Tibial artery (tissue), 4 donors: ENCODE measurements at regions not wholly inside any gene's neighbourhood (a gene's known extent, or its start where the extent isn't known, plus 50 kb on each side); places are given as distances from the start of the nearest gene placed in this dataset.
A peak's percentile ranks its signal among the peaks of the same experiment; 100 is the strongest.

Experiments
- DNase-seq, 2 donors: peaks; one replicate each; pipeline ENCODE4 v3.0.0-alpha.2; 2019
- H3K27ac ChIP-seq, 2 donors: fragments of 200-600 bp; sonication (generic) in 1 of 2; 1 replicate in 1 of 2; 2 replicates in 1 of 2; pipeline ENCODE4 v1.5.1; 2018 to 2019; ENCODE audit warnings: mild to moderate bottlenecking in 1 of 2
- H3K27me3 ChIP-seq, 2 donors: fragments of 200-600 bp; sonication (generic) in 1 of 2; one replicate each; pipeline versions ENCODE4 v1.5.1 to v1.6.0; 2016 to 2019
- H3K36me3 ChIP-seq, 3 donors: fragments of 200-600 bp; sonication (generic) in 2 of 3; one replicate each; pipeline ENCODE4 v1.5.1; 2016 to 2019; ENCODE audit warnings: mild to moderate bottlenecking in 2 of 3
- H3K4me1 ChIP-seq, 4 donors: fragments of 200-600 bp; sonication (generic) in 2 of 4; 1 replicate in 3 of 4; 2 replicates in 1 of 4; pipeline ENCODE4 v1.5.1; 2016 to 2019
- H3K4me3 ChIP-seq, 2 donors: fragments of 200-600 bp; sonication (generic) in 1 of 2; 1 replicate in 1 of 2; 2 replicates in 1 of 2; pipeline ENCODE4 v1.5.1; 2018 to 2019; ENCODE audit warnings: mild to moderate bottlenecking in 2 of 2
- H3K9me3 ChIP-seq, 3 donors: fragments of 200-600 bp; sonication (generic) in 1 of 3; one replicate each; pipeline ENCODE4 v1.5.1; 2016 to 2019
- intact Hi-C: fragments of 100-400 bp; cut with DNase I; formaldehyde crosslinking; loops from one replicate; pipeline ENCODE4 v1.15.0; 2023; ENCODE audit warnings: low total_unique reads
- TF ChIP-seq, protein P1 (sequence below), 2 experiments: fragments of 200-600 bp in 1 of 2; fragments of 450-650 bp in 1 of 2; IDR thresholded peaks; one replicate each; pipeline ENCODE4 v1.5.1; 2017 to 2019; ENCODE audit warnings: antibody characterized with exemption in 2 of 2, mild to moderate bottlenecking in 1 of 2, moderate library complexity in 1 of 2

DNA sequence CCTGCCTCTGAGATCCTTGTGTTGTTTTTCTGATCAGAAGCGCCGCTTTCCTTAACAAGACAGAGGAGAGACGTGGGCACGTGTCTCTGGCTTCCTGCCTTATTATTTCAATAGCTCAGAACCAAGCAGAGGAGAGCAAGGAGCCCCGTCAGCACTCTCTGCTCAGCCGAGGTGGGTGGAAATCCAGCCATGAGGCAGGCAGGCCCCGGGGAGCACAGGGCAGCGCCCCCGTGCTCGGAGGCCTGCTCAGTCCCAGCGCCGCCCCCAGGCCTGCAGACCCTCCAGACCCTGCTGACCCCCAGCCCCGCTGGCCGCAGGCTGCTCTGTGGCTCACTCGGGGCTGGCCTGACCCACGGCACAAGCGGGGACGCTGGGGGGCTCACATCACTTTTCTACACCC is 162.8 kb downstream of the BRD1 start:
- peak in 1 of 2 donors; percentile 52 for DNase-seq
- H3K36me3 ChIP-seq = no peaks in the 10 kb centered on the region
- H3K27me3 ChIP-seq = peaks cover 0 to 65% of the 10 kb centered on the region in 2 donors
- H3K27ac ChIP-seq = no peak overlapping the region
- no peaks in the 10 kb centered on the region for H3K4me1 ChIP-seq
- H3K9me3 ChIP-seq = no peaks in the 10 kb centered on the region
- TF ChIP-seq, protein P1, sequence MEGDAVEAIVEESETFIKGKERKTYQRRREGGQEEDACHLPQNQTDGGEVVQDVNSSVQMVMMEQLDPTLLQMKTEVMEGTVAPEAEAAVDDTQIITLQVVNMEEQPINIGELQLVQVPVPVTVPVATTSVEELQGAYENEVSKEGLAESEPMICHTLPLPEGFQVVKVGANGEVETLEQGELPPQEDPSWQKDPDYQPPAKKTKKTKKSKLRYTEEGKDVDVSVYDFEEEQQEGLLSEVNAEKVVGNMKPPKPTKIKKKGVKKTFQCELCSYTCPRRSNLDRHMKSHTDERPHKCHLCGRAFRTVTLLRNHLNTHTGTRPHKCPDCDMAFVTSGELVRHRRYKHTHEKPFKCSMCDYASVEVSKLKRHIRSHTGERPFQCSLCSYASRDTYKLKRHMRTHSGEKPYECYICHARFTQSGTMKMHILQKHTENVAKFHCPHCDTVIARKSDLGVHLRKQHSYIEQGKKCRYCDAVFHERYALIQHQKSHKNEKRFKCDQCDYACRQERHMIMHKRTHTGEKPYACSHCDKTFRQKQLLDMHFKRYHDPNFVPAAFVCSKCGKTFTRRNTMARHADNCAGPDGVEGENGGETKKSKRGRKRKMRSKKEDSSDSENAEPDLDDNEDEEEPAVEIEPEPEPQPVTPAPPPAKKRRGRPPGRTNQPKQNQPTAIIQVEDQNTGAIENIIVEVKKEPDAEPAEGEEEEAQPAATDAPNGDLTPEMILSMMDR (IDR thresholded peaks at IDR 0.05) = no peak
- intact Hi-C loops = no loop called here
- no peak overlapping the region for H3K4me3 ChIP-seq

GRCh38 chr22:49664371-49664881 is 163.2 kb downstream of the BRD1 start:
- H3K36me3 ChIP-seq = no peaks in the 10 kb centered on the region
- intact Hi-C loops = no loop called here
- H3K9me3 ChIP-seq = no peaks in the 10 kb centered on the region
- peak in 1 of 2 donors; percentile 47 for DNase-seq
- TF ChIP-seq, protein P1 (IDR thresholded peaks at IDR 0.05) = no peak
- H3K4me3 ChIP-seq = no peak overlapping the region
- H3K27me3 ChIP-seq = peaks cover 0 to 63% of the 10 kb centered on the region in 2 donors
- no peaks in the 10 kb centered on the region for H3K4me1 ChIP-seq
- H3K27ac ChIP-seq = no peak overlapping the region

- H3K4me3 ChIP-seq = no peak overlapping the region
- H3K36me3 ChIP-seq = no peaks in the 10 kb centered on the region
- TF ChIP-seq, protein P1 (IDR thresholded peaks at IDR 0.05) = no peak
- no peak overlapping the region for H3K27ac ChIP-seq
- H3K27me3 ChIP-seq = peaks cover 0 to 62% of the 10 kb centered on the region in 2 donors
- intact Hi-C loops = no loop called here
- DNase-seq = peak in 1 of 2 donors; percentile 58
- no peaks in the 10 kb centered on the region for H3K9me3 ChIP-seq
- no peaks in the 10 kb centered on the region for H3K4me1 ChIP-seq
Observed at GRCh38 chr22:49663823-49664222, 163.8 kb downstream of the BRD1 start.

GRCh38 chr22:49663311-49663711 is 164.4 kb downstream of the BRD1 start:
- Histone ChIP-seq H3K36me3 (no peaks in the 10 kb centered on the region), H3K27me3 (peaks cover 0 to 61% of the 10 kb centered on the region in 2 donors), H3K4me3 (no peak overlapping the region), H3K4me1 (no peaks in the 10 kb centered on the region), H3K27ac (no peak overlapping the region), H3K9me3 (no peaks in the 10 kb centered on the region)
- peak in 1 of 2 donors; percentile 51 for DNase-seq
- intact Hi-C loops = no loop called here
- TF ChIP-seq, protein P1 (IDR thresholded peaks at IDR 0.05) = no peak

- DNase-seq = no peak
- Histone ChIP-seq H3K27ac (no peak overlapping the region), H3K27me3 (peaks cover 0 to 57% of the 10 kb centered on the region in 2 donors), H3K9me3 (no peaks in the 10 kb centered on the region), H3K36me3 (no peaks in the 10 kb centered on the region), H3K4me3 (no peak overlapping the region), H3K4me1 (no peaks in the 10 kb centered on the region)
- TF ChIP-seq, protein P1 (IDR thresholded peaks at IDR 0.05) = no peak
- intact Hi-C loops = no loop called here
Observed at GRCh38 chr22:49662681-49663080, 165.0 kb downstream of the BRD1 start.
